GM21529 (cell line): ENCODE measurements at regions not wholly inside any gene's neighbourhood (a gene's known extent, or its start where the extent isn't known, plus 50 kb on each side); places are given as distances from the start of the nearest gene placed in this dataset.

ENCODE experiments used
- ATAC-seq: cut with Tn5 transposase; IDR thresholded peaks from one replicate; pipeline ENCODE4 v1.9.1; 2021; ENCODE audit not compliant: unreplicated experiment

DNA sequence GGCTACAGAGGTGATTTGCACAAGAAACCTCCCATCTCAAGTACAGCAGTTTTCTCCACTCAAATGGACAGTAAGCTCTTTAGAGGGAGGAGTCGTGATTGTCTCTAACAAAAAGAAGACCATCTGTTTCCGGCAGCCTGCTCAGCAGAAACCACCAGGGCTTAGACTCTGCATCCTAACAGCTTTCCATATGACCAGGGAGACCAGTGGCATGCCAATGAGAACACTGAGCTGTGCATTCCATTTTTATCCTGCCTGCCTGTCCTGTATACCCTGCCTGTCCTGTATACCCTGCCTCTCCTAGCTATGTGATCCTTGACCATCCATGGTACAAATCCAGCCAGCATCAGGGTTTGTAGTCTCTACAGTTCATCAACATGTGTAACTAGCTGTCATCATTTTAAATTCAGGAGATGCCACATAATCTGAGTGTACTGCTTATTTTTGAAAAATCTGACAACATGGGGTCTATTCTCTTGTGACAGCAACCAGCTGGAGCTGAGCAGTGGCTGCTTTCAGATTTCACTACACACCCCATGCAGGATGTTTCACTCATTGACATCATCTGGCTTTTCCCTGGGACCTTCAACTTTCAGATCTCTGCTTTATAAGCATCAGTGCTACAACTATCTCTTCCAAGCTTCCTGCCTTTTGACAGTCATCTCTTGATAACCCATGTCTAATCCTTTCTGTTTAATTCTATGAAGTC is 50.5 kb upstream of the POU2AF2 start:
- ATAC-seq, result no peak

DNA sequence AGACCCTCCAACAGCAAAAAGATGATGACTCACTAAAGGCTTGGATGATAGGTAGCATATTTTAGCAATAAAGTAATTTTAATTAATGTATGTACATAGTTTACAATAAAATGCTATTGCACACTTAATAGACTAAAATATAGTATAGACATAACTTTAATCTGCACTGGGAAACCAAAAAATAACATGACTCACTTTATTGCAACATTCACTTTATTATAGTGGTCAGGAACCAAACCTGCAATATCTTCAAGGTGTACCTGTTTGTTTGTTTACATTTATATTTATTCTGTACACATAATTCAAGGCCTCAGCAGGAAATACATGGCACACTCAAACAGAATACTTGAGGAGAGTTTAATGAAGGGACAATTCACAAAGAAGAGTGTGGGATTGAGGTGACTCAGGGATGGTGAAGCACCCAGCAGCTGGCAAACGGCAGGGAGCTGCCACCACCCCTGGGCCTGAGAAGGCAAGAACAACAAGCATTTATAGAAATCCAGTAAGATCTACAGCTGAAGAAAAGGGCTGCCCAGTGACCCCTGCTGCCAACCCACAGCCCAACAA is 51.5 kb upstream of the POU2AF2 start:
- no peak for ATAC-seq

DNA sequence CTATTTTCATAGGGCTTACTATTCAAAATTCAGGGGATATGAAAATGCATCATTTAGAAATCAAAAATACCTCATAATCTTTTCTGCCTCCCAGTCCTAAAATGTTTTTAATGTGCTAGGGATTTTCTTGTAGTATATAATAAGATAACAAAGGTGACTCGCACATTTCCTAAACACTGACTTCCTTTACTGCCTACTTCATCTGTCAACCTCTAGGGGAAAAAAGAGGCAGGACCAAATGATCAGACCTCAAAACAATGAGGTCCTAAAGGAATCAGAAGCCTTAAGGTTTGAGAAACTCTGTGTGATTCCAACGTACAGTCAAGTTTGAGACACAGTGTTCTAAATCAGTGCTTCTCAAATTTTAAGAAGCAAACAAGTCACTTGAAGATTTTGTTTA is 56.1 kb upstream of the POU2AF2 start:
- ATAC-seq, result no peak

DNA sequence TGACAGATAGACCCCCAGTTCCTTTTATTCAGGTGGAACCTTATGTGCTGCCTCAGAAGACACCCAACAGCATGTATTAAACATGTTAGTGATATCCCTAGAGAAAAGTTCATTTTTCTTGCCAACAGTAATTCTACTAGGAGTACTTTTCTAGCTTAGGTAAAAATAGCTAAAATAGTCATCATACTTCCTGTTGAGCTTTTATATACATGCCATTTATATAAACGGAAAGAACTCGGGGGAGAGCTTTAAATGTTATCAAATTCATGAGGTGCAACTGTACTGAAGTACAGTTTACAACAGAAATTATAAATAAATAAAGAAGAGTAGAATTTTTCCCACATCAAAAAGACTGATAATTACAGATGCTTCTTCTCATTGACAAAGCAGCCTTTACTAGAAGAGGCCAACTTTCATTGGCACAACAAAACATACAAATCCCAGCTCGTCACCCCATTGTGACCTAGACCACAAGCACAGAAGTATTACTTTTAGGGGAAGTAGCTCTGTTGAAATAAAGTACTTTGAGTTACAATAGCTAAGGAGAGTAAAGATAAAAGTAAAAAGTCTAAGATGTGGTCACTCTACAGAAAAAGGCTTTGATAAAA is 59.1 kb upstream of the POU2AF2 start:
- ATAC-seq, result no peak

DNA sequence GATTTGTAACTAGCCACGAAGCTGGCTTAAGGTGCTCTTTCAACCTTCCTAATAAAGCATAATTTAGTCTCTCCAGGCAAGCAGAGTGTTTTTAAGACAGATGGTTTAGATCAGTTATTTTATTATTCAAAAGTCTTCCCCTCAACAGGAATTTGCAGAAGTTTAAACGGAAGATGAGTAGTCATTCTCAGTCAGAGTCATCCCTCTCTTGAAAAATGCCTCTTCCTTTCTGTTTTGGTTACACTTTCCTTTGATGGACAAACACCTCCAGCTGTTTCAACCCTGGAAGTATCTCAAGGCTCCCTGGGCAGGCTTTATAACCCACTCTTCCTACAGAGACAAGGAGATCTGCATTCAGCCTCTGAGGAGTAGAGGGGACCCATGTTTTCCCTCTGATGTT is 60.3 kb upstream of the POU2AF2 start:
- ATAC-seq, result no peak

DNA sequence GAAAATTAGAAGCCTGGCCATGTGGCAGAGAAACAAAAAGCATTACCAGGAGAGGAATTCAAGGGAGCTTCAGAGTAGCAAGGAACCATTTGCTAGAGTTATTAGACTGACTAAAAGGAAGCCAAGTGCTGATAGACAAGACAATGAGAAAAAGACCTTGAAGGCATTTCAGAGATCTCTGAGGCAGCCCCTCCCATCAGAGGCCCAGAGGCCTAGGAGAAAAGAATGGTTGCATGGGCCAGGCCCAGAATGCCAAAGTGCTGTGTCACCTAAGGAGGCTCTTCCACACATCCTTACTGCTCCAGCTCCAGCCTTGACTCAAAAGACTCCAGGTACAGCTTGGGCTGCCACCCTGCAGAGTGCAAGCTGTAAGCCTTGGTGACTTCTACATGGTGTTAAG is 61.8 kb upstream of the POU2AF2 start:
- no peak for ATAC-seq

DNA sequence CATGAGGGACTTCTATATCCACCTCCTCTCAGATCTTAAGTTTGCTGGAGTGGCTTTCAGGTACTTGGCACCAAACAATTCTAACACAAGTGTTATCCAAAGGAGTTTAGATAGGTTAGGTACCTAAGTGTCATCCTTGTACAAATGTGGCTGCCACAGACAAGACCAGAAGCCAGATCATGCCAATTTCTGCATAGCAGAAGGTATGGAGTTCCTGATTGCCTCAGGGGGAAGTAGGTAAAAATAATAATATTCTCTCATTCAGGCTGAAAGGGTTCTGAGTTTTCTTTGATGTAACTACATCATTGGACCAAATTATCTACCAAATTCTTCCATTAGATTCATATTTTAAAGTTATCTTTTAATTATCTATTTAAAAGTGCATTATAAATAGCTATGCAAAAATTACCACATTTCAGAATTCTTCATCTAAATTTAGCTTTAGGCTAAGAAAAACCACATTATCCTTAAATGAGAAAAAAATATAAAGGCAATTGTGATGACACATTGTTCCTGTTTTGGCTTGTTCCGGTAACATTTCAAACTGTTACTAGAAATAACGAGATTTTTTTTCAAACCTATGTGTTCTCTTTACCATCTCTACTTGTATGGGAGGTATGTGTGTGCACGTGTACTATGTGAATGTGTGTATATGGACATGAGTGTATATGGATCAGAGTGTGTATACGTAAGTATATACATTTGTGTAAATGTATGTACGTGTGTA is 66.2 kb upstream of the POU2AF2 start:
- no peak for ATAC-seq

DNA sequence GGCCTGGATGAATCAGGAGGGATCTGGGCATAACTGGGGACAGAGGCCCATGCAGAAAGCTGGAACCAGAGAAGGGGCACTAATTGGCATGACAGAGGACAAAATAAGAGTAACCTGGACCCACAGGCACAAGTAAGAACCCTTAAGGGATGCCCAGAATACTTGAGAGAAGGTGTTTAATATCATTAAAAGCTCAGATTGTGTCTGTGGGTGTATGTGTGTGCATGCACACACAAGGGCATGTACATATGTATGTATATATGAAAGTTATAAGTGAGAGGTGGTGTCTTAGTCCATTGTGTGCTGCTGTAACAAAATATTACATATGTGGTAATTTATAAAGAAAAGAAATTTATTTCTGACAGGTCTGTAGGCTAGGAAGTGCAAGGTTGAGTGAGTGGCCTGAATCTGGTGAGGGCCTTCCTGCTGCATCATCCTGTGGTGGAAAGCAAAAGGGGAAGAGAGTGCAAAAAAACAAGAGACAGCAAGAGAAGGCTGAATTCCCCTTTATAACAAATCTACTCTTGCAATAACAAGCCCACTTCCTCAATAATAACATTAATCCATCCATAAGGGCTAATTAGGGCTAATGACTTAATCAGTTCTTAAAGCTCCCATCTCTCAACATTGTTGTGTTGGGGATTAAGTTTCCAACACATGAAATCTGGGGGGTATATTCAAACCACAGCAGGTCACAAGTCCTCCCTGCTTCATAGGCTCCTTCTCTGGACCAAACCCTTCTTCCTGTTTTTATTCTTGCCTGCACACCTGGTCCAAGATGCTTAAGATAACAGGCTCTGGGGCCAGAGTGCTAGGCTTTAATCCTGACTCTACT is 68.3 kb upstream of the POU2AF2 start:
- peak; percentile 85 for ATAC-seq

DNA sequence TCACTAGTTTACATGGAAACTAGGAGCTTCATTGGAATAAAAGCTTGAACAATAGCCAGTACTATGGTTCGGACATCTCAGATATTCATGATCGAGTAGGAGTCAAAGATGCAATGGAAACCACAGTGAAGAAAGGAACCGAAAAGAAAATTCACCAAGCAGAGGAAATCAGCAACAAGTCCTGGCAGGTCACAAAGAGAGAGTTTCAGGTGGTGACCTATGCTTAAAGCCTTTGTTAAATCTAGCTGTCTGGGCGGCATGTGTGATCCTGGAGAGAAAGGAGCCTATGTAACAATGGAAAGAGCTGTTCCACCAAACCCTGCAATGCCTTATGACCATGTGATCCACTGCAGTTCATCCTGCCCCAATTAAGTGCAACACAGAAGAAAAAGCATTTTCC is 68.9 kb upstream of the POU2AF2 start:
- ATAC-seq, result peak; percentile 45

DNA sequence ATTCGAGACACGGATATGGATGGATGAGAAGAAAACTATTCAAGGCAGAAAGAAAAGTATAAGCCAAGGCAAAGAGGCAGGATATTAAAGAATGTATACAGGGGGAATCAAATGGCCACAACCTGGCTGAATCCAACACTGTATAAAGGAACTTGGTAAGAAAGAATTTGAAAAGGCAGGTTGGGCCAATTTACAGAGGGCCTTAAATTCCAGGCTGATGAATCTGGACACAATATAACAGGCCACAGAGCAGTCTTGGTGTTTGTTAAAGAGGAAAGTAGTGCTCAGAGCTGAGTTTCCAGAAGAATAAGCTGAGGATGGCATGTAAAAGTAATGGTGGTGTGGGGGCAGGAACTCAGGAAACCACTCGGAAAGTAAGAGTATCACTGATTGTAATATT is 72.3 kb upstream of the POU2AF2 start:
- ATAC-seq, result no peak

DNA sequence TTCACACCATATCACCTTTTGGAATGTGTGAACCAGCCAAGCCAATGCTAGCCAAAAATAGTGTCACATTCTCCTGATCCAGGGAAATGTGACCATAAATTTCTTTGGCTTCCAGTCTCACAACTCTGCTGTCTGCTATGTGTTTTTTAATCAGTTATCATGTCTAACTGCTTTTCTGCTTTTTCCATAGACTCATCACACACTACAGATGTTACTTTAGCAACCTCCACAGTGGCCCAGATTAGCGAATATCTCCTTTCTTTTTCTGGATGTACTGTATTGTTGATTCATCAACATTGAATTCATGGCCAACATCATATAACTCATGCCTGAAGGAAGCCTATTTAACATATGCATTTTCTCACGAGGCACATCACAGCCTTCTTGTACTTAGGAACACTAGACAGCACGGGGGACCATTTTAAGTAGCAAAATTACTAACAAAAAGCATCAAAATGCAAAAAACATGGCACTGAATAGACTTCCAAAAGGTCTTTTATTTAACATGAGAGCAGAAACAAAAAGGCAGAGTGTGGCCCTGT is 73.1 kb upstream of the POU2AF2 start:
- no peak for ATAC-seq

DNA sequence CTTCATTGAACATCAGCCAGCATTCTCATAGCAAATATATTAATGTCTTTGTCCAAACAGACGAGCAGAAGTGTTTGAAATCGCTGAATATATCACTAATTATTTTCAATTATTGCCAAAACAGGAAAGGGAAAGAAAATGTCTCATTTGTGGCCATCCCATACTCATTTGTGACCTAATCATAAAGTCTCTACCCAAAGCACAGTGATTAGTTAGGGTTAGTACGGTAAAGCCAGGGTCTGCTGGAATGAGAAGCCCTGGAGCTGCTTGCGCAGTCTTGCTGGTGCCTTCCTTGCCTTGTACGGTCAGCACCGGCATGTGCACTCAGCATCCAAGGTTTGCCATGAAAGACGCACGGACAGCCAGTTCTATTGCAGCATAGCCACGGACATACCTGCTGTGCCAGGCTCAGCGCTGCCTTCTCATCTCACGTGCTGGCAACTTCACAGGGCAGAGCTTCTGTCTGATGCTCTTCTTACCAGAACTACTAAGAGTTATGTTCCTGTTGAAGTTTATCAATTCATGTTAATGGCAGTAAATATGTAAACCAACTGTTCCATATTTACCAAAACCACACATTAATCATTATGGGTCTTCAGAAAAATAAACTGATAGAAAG is 74.7 kb upstream of the POU2AF2 start:
- ATAC-seq, result no peak

DNA sequence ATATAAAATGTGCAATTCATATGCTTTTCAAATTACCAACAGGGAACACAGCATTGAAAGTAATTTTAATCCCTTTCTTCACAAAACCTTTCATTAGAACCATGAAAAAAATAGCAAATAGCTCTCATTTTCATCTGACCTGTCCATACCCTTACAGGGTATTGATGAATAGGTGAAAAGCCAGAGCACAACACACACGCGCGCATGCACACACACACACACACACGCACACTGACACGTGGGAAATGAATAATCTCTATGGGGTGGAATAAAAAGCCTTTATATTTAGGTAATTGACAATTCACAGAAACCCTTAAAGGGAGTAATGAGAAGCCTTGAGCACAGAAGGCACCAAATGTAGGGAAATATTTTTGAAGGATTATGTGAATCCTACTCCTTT is 76.2 kb upstream of the POU2AF2 start:
- no peak for ATAC-seq

DNA sequence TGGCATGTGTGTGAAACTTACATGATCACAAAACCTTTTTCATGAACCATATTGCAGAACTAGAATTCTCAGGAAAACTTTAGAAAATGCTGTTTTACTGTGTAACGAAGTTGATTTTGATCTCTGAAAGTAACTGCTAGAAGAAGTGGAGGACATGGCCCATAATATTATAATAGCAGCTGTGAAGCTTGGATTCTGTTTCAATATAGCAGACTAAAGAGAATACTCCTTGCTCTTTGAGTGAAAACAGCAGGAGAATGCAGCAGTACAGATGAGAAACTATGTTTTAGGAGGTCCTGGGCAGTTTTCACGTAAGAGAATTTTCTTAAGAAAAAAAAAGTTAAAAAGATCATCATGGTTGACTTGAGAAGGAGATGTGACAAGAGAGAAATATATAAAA is 76.7 kb upstream of the POU2AF2 start:
- no peak for ATAC-seq

DNA sequence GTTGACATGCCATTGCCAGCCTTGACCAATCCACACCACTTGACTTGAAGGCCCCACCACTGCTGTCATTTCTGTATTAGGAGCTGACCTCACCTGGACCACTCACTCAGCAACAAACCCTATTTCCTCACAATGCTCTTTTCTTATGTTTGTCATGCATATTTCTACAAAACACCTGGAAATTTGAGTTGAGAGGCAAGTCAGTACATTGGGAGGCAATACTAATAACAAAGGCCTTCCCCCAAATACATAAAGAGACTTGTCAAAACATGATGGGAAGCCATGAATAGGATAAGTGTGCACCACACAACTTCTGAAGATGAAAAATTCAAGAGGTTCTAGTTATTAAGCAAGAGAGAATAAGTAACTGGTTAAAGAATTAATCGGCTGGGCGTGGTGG is 77.9 kb upstream of the POU2AF2 start:
- ATAC-seq, result no peak

DNA sequence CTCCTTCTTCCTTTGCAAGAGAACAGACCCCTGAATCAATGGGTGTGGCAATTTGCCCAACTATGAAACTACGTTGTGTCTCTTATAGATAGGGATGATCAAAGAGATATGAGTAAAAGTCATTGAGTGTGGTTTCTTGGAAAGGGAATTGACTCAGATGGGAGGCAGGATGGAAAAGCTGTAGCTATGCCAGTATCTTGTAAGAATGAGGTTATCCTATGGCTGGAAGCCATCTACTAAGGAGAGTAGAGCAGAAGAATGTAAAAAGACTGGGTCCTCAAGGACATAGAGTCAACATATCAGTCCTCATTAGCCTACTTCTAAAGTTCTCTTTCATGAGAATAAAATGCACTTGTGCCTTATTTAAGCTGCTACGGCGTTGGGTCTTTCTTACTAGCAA is 78.9 kb upstream of the POU2AF2 start:
- no peak for ATAC-seq

DNA sequence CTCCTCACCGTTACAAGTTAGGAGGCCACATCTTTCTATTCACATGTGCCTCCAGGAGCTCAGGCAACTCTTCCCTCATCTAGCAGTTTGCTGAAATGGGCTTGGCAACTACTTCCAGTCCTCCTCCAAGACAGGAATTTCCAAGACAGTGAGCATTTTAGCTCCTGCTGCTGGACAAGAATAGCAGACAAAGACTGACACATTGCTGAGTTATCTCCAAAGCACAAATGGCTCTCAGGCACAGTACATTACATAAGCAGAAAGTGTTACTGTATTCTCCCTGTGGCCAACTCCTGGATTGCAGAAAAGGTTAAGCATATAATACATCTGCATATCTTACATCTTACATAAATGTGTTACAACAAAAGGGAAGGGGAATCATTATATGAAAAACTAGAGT is 83.2 kb upstream of the POU2AF2 start:
- ATAC-seq, result no peak

DNA sequence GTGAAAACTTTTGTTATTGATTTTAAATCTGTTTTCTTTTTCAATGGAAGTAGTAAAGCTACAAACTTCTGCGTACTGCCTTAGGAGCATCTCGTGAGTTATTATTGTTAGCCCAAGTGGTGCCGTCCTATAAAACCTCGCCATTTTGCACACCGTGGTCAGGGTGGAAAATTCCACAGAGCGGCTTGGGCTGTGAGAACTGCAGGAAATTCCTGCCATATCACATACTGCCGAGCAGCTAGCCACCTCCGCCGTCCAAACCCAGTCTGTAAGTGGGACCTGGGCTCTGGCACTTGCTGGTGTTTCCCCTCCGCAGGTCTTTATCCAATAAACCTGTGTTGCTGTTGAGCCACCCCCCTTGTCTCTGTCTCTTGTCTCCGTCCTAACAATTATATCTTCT is 88.0 kb upstream of the POU2AF2 start:
- no peak for ATAC-seq

DNA sequence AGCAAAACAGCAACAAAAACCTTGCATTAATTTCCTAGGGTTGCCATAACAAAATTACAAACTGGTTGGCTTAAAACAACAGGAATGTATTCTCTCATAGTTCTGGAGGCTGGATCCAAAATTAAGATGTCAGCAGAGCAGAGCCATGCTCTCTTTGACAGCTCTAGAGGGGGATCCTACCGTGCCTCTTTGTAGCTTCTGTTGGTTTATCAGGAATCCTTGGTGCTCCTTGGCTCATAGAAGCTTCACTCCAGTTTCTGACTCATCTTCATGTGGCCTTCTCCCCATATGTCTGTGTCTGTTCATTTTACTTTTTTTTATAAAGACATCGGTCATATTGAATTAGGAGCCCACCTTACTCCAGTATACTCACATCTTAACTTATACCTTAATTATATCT is 90.5 kb upstream of the POU2AF2 start:
- ATAC-seq, result no peak

DNA sequence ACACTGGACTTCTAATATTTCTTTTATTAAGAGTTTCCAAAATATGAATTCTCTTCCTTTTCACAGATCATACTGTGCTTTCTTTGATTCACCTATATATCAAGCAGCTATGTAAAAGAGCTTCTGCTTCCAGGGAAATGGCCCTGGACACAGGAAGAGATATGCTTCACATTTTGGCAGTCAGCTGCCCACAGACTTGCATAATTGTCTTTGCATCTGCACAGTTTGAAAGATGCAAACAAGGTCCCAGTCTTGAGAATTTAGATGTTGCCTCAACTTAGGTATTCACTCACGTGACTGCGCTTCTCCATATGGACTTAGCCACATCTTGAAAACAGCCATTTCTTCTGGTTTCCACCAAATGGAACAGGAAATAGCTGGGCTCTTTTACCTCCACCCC is 92.3 kb upstream of the POU2AF2 start:
- ATAC-seq, result no peak

DNA sequence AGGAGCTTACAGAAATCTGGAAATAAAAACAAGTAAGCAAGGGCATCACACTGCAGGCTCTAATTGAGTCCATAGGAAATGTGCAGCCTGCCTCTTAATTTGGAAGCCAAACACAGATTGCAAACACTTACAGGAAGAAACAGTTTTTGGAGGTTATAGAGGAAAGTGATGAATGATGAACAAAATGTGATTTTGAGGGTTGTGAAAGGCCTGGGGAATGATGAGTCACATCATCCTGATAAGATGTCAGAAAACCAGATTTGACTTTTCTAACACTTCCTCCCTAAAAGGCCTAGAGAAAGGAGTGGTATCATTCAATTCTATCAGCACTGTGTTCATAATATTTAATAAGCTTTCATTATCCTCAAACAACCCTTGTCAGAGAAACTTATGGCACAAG is 96.6 kb upstream of the POU2AF2 start:
- ATAC-seq, result no peak
